Neural cell (in vitro differentiated cells): ENCODE measurements at regions not wholly inside any gene's neighbourhood (a gene's known extent, or its start where the extent isn't known, plus 50 kb on each side); places are given as distances from the start of the nearest gene placed in this dataset.

Experiments
- H2AFZ ChIP-seq: fragments of 200-600, 300-800 bp; sonication (generic), shearing (Covaris generic); 2 replicates; pipeline ENCODE4 v1.6.0; 2014; ENCODE audit warnings: low read depth, mild to moderate bottlenecking, antibody characterized with exemption, low read length, moderate library complexity
- H3F3A ChIP-seq: fragments of 200-600 bp; shearing (Covaris generic); 2 replicates; pipeline ENCODE4 v1.6.1; 2016; ENCODE audit warnings: mild to moderate bottlenecking, moderate library complexity, mixed read lengths, antibody characterized with exemption, low read length; ENCODE audit not compliant: insufficient read depth, poor library complexity, severe bottlenecking
- H3K27ac ChIP-seq: fragments of 200-600, 300-800 bp; sonication (generic), shearing (Covaris generic); 2 replicates; pipeline ENCODE4 v1.5.1; 2014; ENCODE audit warnings: mild to moderate bottlenecking, low read length, moderate library complexity
- H3K27me3 ChIP-seq: fragments of 300-800, 200-600 bp; sonication (generic), shearing (Covaris generic); 2 replicates; pipeline ENCODE4 v1.6.0; 2014; ENCODE audit warnings: mild to moderate bottlenecking, low read depth, low read length, moderate library complexity; ENCODE audit not compliant: insufficient read depth
- H3K36me3 ChIP-seq: fragments of 300-800, 200-600 bp; sonication (generic), shearing (Covaris generic); 2 replicates; pipeline ENCODE4 v1.5.1; 2014; ENCODE audit warnings: mild to moderate bottlenecking, antibody characterized with exemption, low read length, moderate library complexity; ENCODE audit not compliant: insufficient read depth
- H3K4me2 ChIP-seq: fragments of 300-800, 200-600 bp; sonication (generic), shearing (Covaris generic); 2 replicates; pipeline ENCODE4 v1.6.0; 2014; ENCODE audit warnings: mild to moderate bottlenecking, low read length
- H3K4me3 ChIP-seq: fragments of 300-800, 200-600 bp; sonication (generic), shearing (Covaris generic); 2 replicates; pipeline ENCODE4 v1.5.1; 2014; ENCODE audit warnings: mild to moderate bottlenecking, low read length, moderate library complexity
- H3K79me2 ChIP-seq: fragments of 200-600 bp; shearing (Covaris generic); replicated peaks from 2 replicates; pipeline ENCODE4 v1.6.0; 2014; ENCODE audit warnings: mild to moderate bottlenecking, low read length, moderate library complexity; ENCODE audit not compliant: insufficient read depth
- H3K9ac ChIP-seq: fragments of 300-800, 200-600 bp; sonication (generic), shearing (Covaris generic); 2 replicates; pipeline ENCODE4 v1.6.1; 2016; ENCODE audit warnings: mild to moderate bottlenecking, low read length, mixed read lengths
- H3K9me2 ChIP-seq: fragments of 200-600 bp; shearing (Covaris generic); 2 replicates; pipeline ENCODE4 v1.6.1; 2016; ENCODE audit warnings: mild to moderate bottlenecking, low read length, mixed read lengths; ENCODE audit not compliant: insufficient read depth
- H3K9me3 ChIP-seq: fragments of 200-600, 300-800 bp; sonication (generic), shearing (Covaris generic); 2 replicates; pipeline ENCODE4 v1.6.1; 2016; ENCODE audit warnings: mild to moderate bottlenecking, mixed run types, low read length, moderate library complexity, mixed read lengths
- H4K20me1 ChIP-seq: fragments of 200-600 bp; shearing (Covaris generic); 2 replicates; pipeline ENCODE4 v1.6.1; 2016; ENCODE audit warnings: mild to moderate bottlenecking, mixed run types; ENCODE audit not compliant: insufficient read depth
- CTCF ChIP-seq: fragments of 450-650 bp; IDR thresholded peaks from 2 replicates; pipeline ENCODE4 v1.5.1; 2014; ENCODE audit warnings: antibody characterized with exemption, mild to moderate bottlenecking, moderate library complexity; ENCODE audit not compliant: poor library complexity, severe bottlenecking
- EP300 ChIP-seq: fragments of 450-650 bp; conservative IDR thresholded peaks from 2 replicates; pipeline ENCODE4 v1.6.1; 2014; ENCODE audit warnings: antibody characterized with exemption, mild to moderate bottlenecking, moderate library complexity; ENCODE audit not compliant: poor library complexity, severe bottlenecking
- EZH2 ChIP-seq: fragments of 200-600, 300-800 bp; shearing (Covaris generic), sonication (generic); IDR thresholded peaks from 2 replicates; pipeline ENCODE4 v1.6.1; 2014; ENCODE audit warnings: antibody characterized with exemption, low read length, borderline replicate concordance, mild to moderate bottlenecking; ENCODE audit not compliant: insufficient read depth, poor library complexity, severe bottlenecking
- MXI1 ChIP-seq: fragments of 450-650 bp; conservative IDR thresholded peaks from 2 replicates; pipeline ENCODE4 v1.6.1; 2014; ENCODE audit warnings: antibody characterized with exemption, mild to moderate bottlenecking; ENCODE audit not compliant: poor library complexity, severe bottlenecking
- POLR2AphosphoS5 ChIP-seq: IDR thresholded peaks from 2 replicates; pipeline ENCODE4 v1.6.1; 2012
- RAD21 ChIP-seq: fragments of 450-650 bp; conservative IDR thresholded peaks from 2 replicates; pipeline ENCODE4 v1.6.1; 2014; ENCODE audit warnings: antibody characterized with exemption, mild to moderate bottlenecking, moderate library complexity
- REST ChIP-seq: IDR thresholded peaks from 2 replicates; pipeline ENCODE4 v1.6.1; 2012; ENCODE audit warnings: borderline replicate concordance
- SMC3 ChIP-seq: fragments of 450-650 bp; conservative IDR thresholded peaks from 2 replicates; pipeline ENCODE4 v1.6.1; 2014; ENCODE audit warnings: antibody characterized with exemption, mild to moderate bottlenecking, moderate library complexity; ENCODE audit not compliant: poor library complexity
- TAF1 ChIP-seq: IDR thresholded peaks from 2 replicates; pipeline ENCODE4 v1.6.1; 2012; ENCODE audit warnings: low read depth

- H3K36me3 ChIP-seq, result no peaks in the 10 kb centered on the region
- no peak overlapping the region for H3K4me2 ChIP-seq
- H2AFZ ChIP-seq, result no peak overlapping the region
- H3K79me2 ChIP-seq, result no peaks in the 10 kb centered on the region
- no peak overlapping the region for H3K4me3 ChIP-seq
- no peaks in the 10 kb centered on the region for H3K9me3 ChIP-seq
- H3F3A ChIP-seq, result no peaks in the 10 kb centered on the region
- H3K9ac ChIP-seq, result no peak overlapping the region
- H4K20me1 ChIP-seq, result no peaks in the 10 kb centered on the region
- no peak overlapping the region for H3K27ac ChIP-seq
- no peaks in the 10 kb centered on the region for H3K27me3 ChIP-seq
- TF ChIP-seq EP300 (no peak), CTCF (no peak), REST (no peak)
- no peaks in the 10 kb centered on the region for H3K9me2 ChIP-seq
Measured at GRCh38 chr19:30209617-30210600, 162.3 kb upstream of the ZNF536 start.

- Histone ChIP-seq H3K79me2 (no peaks in the 10 kb centered on the region), H4K20me1 (no peaks in the 10 kb centered on the region), H3K9me3 (no peaks in the 10 kb centered on the region), H3K9me2 (no peaks in the 10 kb centered on the region), H3K4me2 (no peak overlapping the region), H3K4me3 (no peak overlapping the region), H3F3A (no peaks in the 10 kb centered on the region), H3K27me3 (no peaks in the 10 kb centered on the region), H2AFZ (no peak overlapping the region), H3K27ac (no peak overlapping the region), H3K9ac (no peak overlapping the region), H3K36me3 (no peaks in the 10 kb centered on the region)
- TF ChIP-seq REST (no peak), EZH2 (no peak), POLR2AphosphoS5 (no peak), MXI1 (no peak), RAD21 (no peak), SMC3 (no peak), CTCF (no peak), TAF1 (no peak), EP300 (no peak)
Measured at GRCh38 chr19:30212574-30212973, 159.6 kb upstream of the ZNF536 start.
